Trophoblast cell (in vitro differentiated cells and primary cell): ENCODE measurements at regions not wholly inside any gene's neighbourhood (a gene's known extent, or its start where the extent isn't known, plus 50 kb on each side); places are given as distances from the start of the nearest gene placed in this dataset.

ENCODE experiments used
- DNase-seq, 2 donors: peaks; one replicate each; pipeline ENCODE4 v3.0.0-alpha.2; 2016
- H2AFZ ChIP-seq: 2 replicates; pipeline ENCODE4 v1.6.1; 2013; ENCODE audit warnings: low read length, moderate library complexity, mild to moderate bottlenecking; ENCODE audit not compliant: insufficient read depth, poor library complexity
- H2AK5ac ChIP-seq: 2 replicates; pipeline ENCODE4 v1.6.1; 2013; ENCODE audit warnings: mild to moderate bottlenecking, low read length
- H2BK120ac ChIP-seq: 2 replicates; pipeline ENCODE4 v1.6.1; 2013; ENCODE audit warnings: low read length, mild to moderate bottlenecking, moderate library complexity; ENCODE audit not compliant: insufficient read depth, poor library complexity
- H2BK12ac ChIP-seq: 2 replicates; pipeline ENCODE4 v1.6.1; 2013; ENCODE audit warnings: mild to moderate bottlenecking, low read length, moderate library complexity
- H2BK5ac ChIP-seq: 2 replicates; pipeline ENCODE4 v1.6.1; 2013; ENCODE audit warnings: low read length, low read depth, moderate library complexity, mild to moderate bottlenecking; ENCODE audit not compliant: poor library complexity
- H3K14ac ChIP-seq: 2 replicates; pipeline ENCODE4 v1.6.1; 2013; ENCODE audit warnings: mild to moderate bottlenecking, low read length
- H3K18ac ChIP-seq: 2 replicates; pipeline ENCODE4 v1.6.1; 2013; ENCODE audit warnings: mild to moderate bottlenecking, low read length
- H3K23ac ChIP-seq: 2 replicates; pipeline ENCODE4 v1.6.1; 2013; ENCODE audit warnings: low read length
- H3K27ac ChIP-seq: 2 replicates; pipeline ENCODE4 v1.5.1; 2013; ENCODE audit warnings: low read depth, mild to moderate bottlenecking, inconsistent platforms, low read length, moderate library complexity
- H3K27me3 ChIP-seq: 2 replicates; pipeline ENCODE4 v1.6.1; 2013; ENCODE audit warnings: inconsistent platforms, mild to moderate bottlenecking, low read length, moderate library complexity; ENCODE audit not compliant: insufficient read depth
- H3K36me3 ChIP-seq, 2 experiments: 1 replicate in 1 of 2; 2 replicates in 1 of 2; pipeline ENCODE4 v1.6.1; 2013; ENCODE audit warnings: low read length in 2 of 2, mild to moderate bottlenecking in 2 of 2, moderate library complexity in 1 of 2; ENCODE audit not compliant: insufficient read depth in 2 of 2, control insufficient read depth in 1 of 2
- H3K4ac ChIP-seq: 2 replicates; pipeline ENCODE4 v1.6.1; 2013; ENCODE audit warnings: low read depth, mild to moderate bottlenecking, low read length, moderate library complexity
- H3K4me1 ChIP-seq, 2 experiments: 1 replicate in 1 of 2; 2 replicates in 1 of 2; pipeline ENCODE4 v1.6.1; 2013; ENCODE audit warnings: low read length in 2 of 2, mild to moderate bottlenecking in 2 of 2, moderate library complexity in 1 of 2; ENCODE audit not compliant: insufficient read depth in 2 of 2, control insufficient read depth in 1 of 2
- H3K4me2 ChIP-seq: 2 replicates; pipeline ENCODE4 v1.6.1; 2013; ENCODE audit warnings: inconsistent platforms, mild to moderate bottlenecking, low read length, moderate library complexity
- H3K4me3 ChIP-seq: 2 replicates; pipeline ENCODE4 v1.5.1; 2013; ENCODE audit warnings: mild to moderate bottlenecking, low read depth, low read length, inconsistent platforms
- H3K79me1 ChIP-seq: one replicate; pipeline ENCODE4 v1.6.1; 2013; ENCODE audit warnings: low read length
- H3K79me2 ChIP-seq: 2 replicates; pipeline ENCODE4 v1.6.1; 2013; ENCODE audit warnings: low read length, mild to moderate bottlenecking; ENCODE audit not compliant: control insufficient read depth, insufficient read depth, poor library complexity
- H3K9ac ChIP-seq: 2 replicates; pipeline ENCODE4 v1.6.1; 2013; ENCODE audit warnings: mild to moderate bottlenecking, low read length
- H3K9me3 ChIP-seq: 2 replicates; pipeline ENCODE4 v1.6.1; 2013; ENCODE audit warnings: low read depth, mild to moderate bottlenecking, control low read depth, inconsistent platforms, low read length; ENCODE audit not compliant: insufficient read depth
- H4K12ac ChIP-seq: 2 replicates; pipeline ENCODE4 v1.6.1; 2013; ENCODE audit warnings: low read depth, mild to moderate bottlenecking, low read length, moderate library complexity
- H4K8ac ChIP-seq: 2 replicates; pipeline ENCODE4 v1.6.1; 2013; ENCODE audit warnings: low read depth, mild to moderate bottlenecking, low read length, moderate library complexity
- H4K91ac ChIP-seq: one replicate; pipeline ENCODE4 v1.6.1; 2013; ENCODE audit warnings: low read depth, mild to moderate bottlenecking, low read length, moderate library complexity
- WGBS: extraction: QIAGEN DNeasy Blood & Tissue Kit; methylation state at CpG from one replicate; pipeline ENCODE4 v1.1.7; 2013; ENCODE audit warnings: missing lambda C conversion rate; ENCODE audit not compliant: insufficient read length, insufficient coverage; ENCODE audit errors: extremely low coverage; 5-methylcytosine and 5-hydroxymethylcytosine counted together

- H3K23ac ChIP-seq: no peak overlapping the region
- no peaks in the 10 kb centered on the region for H3K36me3 ChIP-seq
- no peak overlapping the region for H3K9ac ChIP-seq
- no peak overlapping the region for H4K12ac ChIP-seq
- no peak overlapping the region for H2BK120ac ChIP-seq
- no peaks in the 10 kb centered on the region for H3K27me3 ChIP-seq
- H3K79me2 ChIP-seq: no peaks in the 10 kb centered on the region
- H3K18ac ChIP-seq: no peak overlapping the region
- H2BK5ac ChIP-seq: no peak overlapping the region
- no peaks in the 10 kb centered on the region for H3K79me1 ChIP-seq
- no peaks in the 10 kb centered on the region for H3K9me3 ChIP-seq
- H4K8ac ChIP-seq: no peak overlapping the region
- no peak overlapping the region for H2AK5ac ChIP-seq
- no peak overlapping the region for H3K4me2 ChIP-seq
- no peak overlapping the region for H2AFZ ChIP-seq
- H2BK12ac ChIP-seq: no peak overlapping the region
- no peak for DNase-seq
- no peak overlapping the region for H3K4me3 ChIP-seq
- no peaks in the 10 kb centered on the region for H3K4me1 ChIP-seq
- H3K4ac ChIP-seq: no peak overlapping the region
- no peak overlapping the region for H3K27ac ChIP-seq
- no peak overlapping the region for H4K91ac ChIP-seq
- no CpG with 5 or more reads among the region's 6 CpGs for WGBS
- no peak overlapping the region for H3K14ac ChIP-seq
These were observed 381.5 kb downstream of the OMA1 start for GRCh38 chr1:58165073-58165472.

GRCh38 chr1:58162952-58163550 lies 383.5 kb downstream of the OMA1 start:
- H3K18ac ChIP-seq: no peak overlapping the region
- no peaks in the 10 kb centered on the region for H3K9me3 ChIP-seq
- H2BK12ac ChIP-seq: no peak overlapping the region
- no peak overlapping the region for H2BK120ac ChIP-seq
- no peak overlapping the region for H2AK5ac ChIP-seq
- no peak overlapping the region for H3K23ac ChIP-seq
- no peak overlapping the region for H3K14ac ChIP-seq
- no peaks in the 10 kb centered on the region for H3K79me1 ChIP-seq
- H3K27me3 ChIP-seq: no peaks in the 10 kb centered on the region
- no peak overlapping the region for H4K12ac ChIP-seq
- no peak overlapping the region for H3K4me3 ChIP-seq
- H4K91ac ChIP-seq: no peak overlapping the region
- H2BK5ac ChIP-seq: no peak overlapping the region
- H3K9ac ChIP-seq: no peak overlapping the region
- H3K27ac ChIP-seq: no peak overlapping the region
- no peaks in the 10 kb centered on the region for H3K4me1 ChIP-seq
- no peak overlapping the region for H3K4me2 ChIP-seq
- WGBS: no CpG with 5 or more reads among the region's 9 CpGs
- H3K4ac ChIP-seq: no peak overlapping the region
- H4K8ac ChIP-seq: no peak overlapping the region
- H3K36me3 ChIP-seq: no peaks in the 10 kb centered on the region
- H2AFZ ChIP-seq: no peak overlapping the region
- DNase-seq: peak; percentile 37 to 78
- H3K79me2 ChIP-seq: no peaks in the 10 kb centered on the region

- Histone ChIP-seq H3K23ac (no peak overlapping the region), H2BK120ac (no peak overlapping the region)
- WGBS: no CpG with 5 or more reads among the region's 3 CpGs
These were observed 387.1 kb downstream of the OMA1 start for GRCh38 chr1:58159434-58159830.

GRCh38 chr1:58158506-58159433 lies 387.8 kb downstream of the OMA1 start:
- no peak overlapping the region for H4K8ac ChIP-seq
- H3K4me3 ChIP-seq: no peak overlapping the region
- no peak overlapping the region for H4K91ac ChIP-seq
- no peak overlapping the region for H4K12ac ChIP-seq
- H3K36me3 ChIP-seq: no peaks in the 10 kb centered on the region
- no peak overlapping the region for H2AK5ac ChIP-seq
- no peaks in the 10 kb centered on the region for H3K79me2 ChIP-seq
- H3K14ac ChIP-seq: no peak overlapping the region
- no peak overlapping the region for H2BK120ac ChIP-seq
- no peaks in the 10 kb centered on the region for H3K79me1 ChIP-seq
- no peak overlapping the region for H3K27ac ChIP-seq
- no CpG with 5 or more reads among the region's 11 CpGs for WGBS
- H3K18ac ChIP-seq: no peak overlapping the region
- no peak overlapping the region for H3K9ac ChIP-seq
- no peaks in the 10 kb centered on the region for H3K4me1 ChIP-seq
- H3K23ac ChIP-seq: no peak overlapping the region
- no peak overlapping the region for H3K4ac ChIP-seq
- H3K27me3 ChIP-seq: no peaks in the 10 kb centered on the region
- no peak overlapping the region for H3K4me2 ChIP-seq
- no peak for DNase-seq
- H3K9me3 ChIP-seq: no peaks in the 10 kb centered on the region
- no peak overlapping the region for H2BK12ac ChIP-seq
- H2AFZ ChIP-seq: no peak overlapping the region
- no peak overlapping the region for H2BK5ac ChIP-seq

More at GRCh38 chr1:58159434-58159830, 387.1 kb downstream of the OMA1 start:
- H3K4me3 ChIP-seq: no peak overlapping the region
- DNase-seq: no peak
- H3K27me3 ChIP-seq: no peaks in the 10 kb centered on the region
- H3K4me2 ChIP-seq: no peak overlapping the region
- no peak overlapping the region for H3K27ac ChIP-seq
- no peaks in the 10 kb centered on the region for H3K79me2 ChIP-seq
- no peak overlapping the region for H2AFZ ChIP-seq
- no peaks in the 10 kb centered on the region for H3K79me1 ChIP-seq
- H4K91ac ChIP-seq: no peak overlapping the region
- H3K36me3 ChIP-seq: no peaks in the 10 kb centered on the region
- H4K8ac ChIP-seq: no peak overlapping the region
- H3K18ac ChIP-seq: no peak overlapping the region
- no peak overlapping the region for H3K4ac ChIP-seq
- H3K14ac ChIP-seq: no peak overlapping the region
- H3K9ac ChIP-seq: no peak overlapping the region
- no peaks in the 10 kb centered on the region for H3K9me3 ChIP-seq
- H4K12ac ChIP-seq: no peak overlapping the region
- H2AK5ac ChIP-seq: no peak overlapping the region
- H2BK12ac ChIP-seq: no peak overlapping the region
- H3K4me1 ChIP-seq: no peaks in the 10 kb centered on the region
- no peak overlapping the region for H2BK5ac ChIP-seq
